Fibroblast of lung (primary cell): ENCODE measurements at regions not wholly inside any gene's neighbourhood (a gene's known extent, or its start where the extent isn't known, plus 50 kb on each side); places are given as distances from the start of the nearest gene placed in this dataset.

Experiments used
- EZH2 ChIP-seq: IDR thresholded peaks from 2 replicates; pipeline ENCODE4 v1.5.1; 2012; ENCODE audit warnings: low read length, control low read depth, mild to moderate bottlenecking; ENCODE audit errors: missing control alignments
- TF ChIP-seq, protein P1 (sequence below), 2 donors: IDR thresholded peaks in 1 of 2; conservative IDR thresholded peaks in 1 of 2; 1 replicate in 1 of 2; 2 replicates in 1 of 2; pipeline ENCODE4 v1.5.1; 2011 to 2012; ENCODE audit warnings: low read length in 2 of 2, control low read depth in 1 of 2, inconsistent platforms in 1 of 2, low read depth in 1 of 2, mild to moderate bottlenecking in 1 of 2

DNA sequence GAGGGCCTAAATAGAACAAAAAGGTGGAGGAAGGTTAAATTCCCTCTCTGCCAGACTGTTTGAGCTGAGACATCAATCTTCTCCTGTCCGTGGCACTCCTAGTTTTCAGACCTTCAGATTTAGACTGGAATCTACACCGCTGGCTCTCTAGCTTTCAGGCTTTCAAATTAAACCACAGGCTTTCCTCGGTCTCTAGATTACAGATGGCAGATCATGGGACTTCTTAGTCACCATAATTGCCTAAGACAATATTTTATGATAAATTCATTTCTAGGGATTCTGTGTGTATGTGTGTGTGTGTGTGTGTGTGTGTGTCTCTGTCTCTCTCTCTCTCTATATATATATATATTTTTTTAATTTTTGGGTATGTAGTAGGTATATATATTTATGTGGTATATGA, 428.7 kb downstream of the PLA2G4A start:
- TF ChIP-seq, protein P1, sequence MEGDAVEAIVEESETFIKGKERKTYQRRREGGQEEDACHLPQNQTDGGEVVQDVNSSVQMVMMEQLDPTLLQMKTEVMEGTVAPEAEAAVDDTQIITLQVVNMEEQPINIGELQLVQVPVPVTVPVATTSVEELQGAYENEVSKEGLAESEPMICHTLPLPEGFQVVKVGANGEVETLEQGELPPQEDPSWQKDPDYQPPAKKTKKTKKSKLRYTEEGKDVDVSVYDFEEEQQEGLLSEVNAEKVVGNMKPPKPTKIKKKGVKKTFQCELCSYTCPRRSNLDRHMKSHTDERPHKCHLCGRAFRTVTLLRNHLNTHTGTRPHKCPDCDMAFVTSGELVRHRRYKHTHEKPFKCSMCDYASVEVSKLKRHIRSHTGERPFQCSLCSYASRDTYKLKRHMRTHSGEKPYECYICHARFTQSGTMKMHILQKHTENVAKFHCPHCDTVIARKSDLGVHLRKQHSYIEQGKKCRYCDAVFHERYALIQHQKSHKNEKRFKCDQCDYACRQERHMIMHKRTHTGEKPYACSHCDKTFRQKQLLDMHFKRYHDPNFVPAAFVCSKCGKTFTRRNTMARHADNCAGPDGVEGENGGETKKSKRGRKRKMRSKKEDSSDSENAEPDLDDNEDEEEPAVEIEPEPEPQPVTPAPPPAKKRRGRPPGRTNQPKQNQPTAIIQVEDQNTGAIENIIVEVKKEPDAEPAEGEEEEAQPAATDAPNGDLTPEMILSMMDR (conservative IDR thresholded peaks at IDR 0.05 in 1 of 2, IDR thresholded peaks at IDR 0.05 in 1 of 2; ENCODE audit: low read depth in 1 of 2, low read length in 2 of 2), result no peak
- TF ChIP-seq EZH2, result no peak
